ENCODE measurements at regions not wholly inside any gene's neighbourhood (a gene's known extent, or its start where the extent isn't known, plus 50 kb on each side); places are given as distances from the start of the nearest gene placed in this dataset.

- no peak for TF ChIP-seq REST (IDR thresholded peaks at IDR 0.05; ENCODE audit: low read depth, low read length)
- TF ChIP-seq CEBPB (IDR thresholded peaks at IDR 0.05; ENCODE audit: borderline replicate concordance in 1 of 2, low read depth in 2 of 2, low read length in 2 of 2) = no peak
- no peak for TF ChIP-seq IRF4 (IDR thresholded peaks at IDR 0.05; ENCODE audit: low read depth, low read length)
These were observed 256.4 kb downstream of the GATA3 start (continued) for GRCh38 chr10:8310930-8311329.

- BruUV-seq (replicated peaks) = no TSS peak
- POLR2A ChIA-PET = no interaction called here
- ATAC-seq = no peak
These were observed 257.1 kb downstream of the GATA3 start for GRCh38 chr10:8311526-8312070.

More at GRCh38 chr10:8311526-8312070, 257.1 kb downstream of the GATA3 start:
- DNase-seq (ENCODE audit: low read depth, low spot score) (no peak), FAIRE-seq (no peak)
- Histone ChIP-seq H3K9ac (ENCODE audit: control insufficient read depth, insufficient read depth, low read length) (no peak overlapping the region), H3K9me3 (replicated peaks; ENCODE audit: control insufficient read depth, insufficient read depth, low read length) (no peaks in the 10 kb centered on the region), H3K36me3 (ENCODE audit: control insufficient read depth in 2 of 2, insufficient read depth in 2 of 2, low read length in 1 of 2) (no peaks in the 10 kb centered on the region), H2AFZ (ENCODE audit: control insufficient read depth, low read depth, low read length) (no peak overlapping the region), H3K4me3 (no peak overlapping the region), H3K4me1 (ENCODE audit: control insufficient read depth, insufficient read depth, low read length) (no peaks in the 10 kb centered on the region), H3K79me2 (ENCODE audit: control insufficient read depth, insufficient read depth, low read length) (no peaks in the 10 kb centered on the region), H3K4me2 (ENCODE audit: control insufficient read depth, insufficient read depth) (no peak overlapping the region), H3K27me3 (replicated peaks in 1 of 2; ENCODE audit: control insufficient read depth in 2 of 2, insufficient read depth in 2 of 2, low read length in 1 of 2) (no peaks in the 10 kb centered on the region), H4K20me1 (ENCODE audit: control insufficient read depth, insufficient read depth) (no peaks in the 10 kb centered on the region), H3K27ac (ENCODE audit: control insufficient read depth, insufficient read depth) (no peak overlapping the region)
- 0% methylated on average over 2 of the region's 2 CpGs for WGBS (ENCODE audit: insufficient coverage, insufficient replicate concordance, low lambda C conversion rate, missing lambda C conversion rate)
- in situ Hi-C loops (cut with MboI) = no loop called here
- ChIA-PET SMC1A (ENCODE audit: uncharacterized antibody, unreplicated experiment) (no interaction called here), CTCF (no interaction called here), RAD21 (ENCODE audit: unreplicated experiment) (no interaction called here)
- intact Hi-C loops (cut with micrococcal nuclease; ENCODE audit: unreplicated experiment) = no loop called here
- TF ChIP-seq ZBTB4 (CRISPR knock-in tag; IDR thresholded peaks at IDR 0.05) = no peak
- no peak for TF ChIP-seq JUND (IDR thresholded peaks at IDR 0.05; ENCODE audit: low read depth, low read length)
- TF ChIP-seq MTA2 (IDR thresholded peaks at IDR 0.05; ENCODE audit: low read depth) = no peak
- no peak for TF ChIP-seq CHD4 (IDR thresholded peaks at IDR 0.05)
- no peak for TF ChIP-seq FOXK2 (IDR thresholded peaks at IDR 0.05)
- TF ChIP-seq CEBPB (IDR thresholded peaks at IDR 0.05; ENCODE audit: borderline replicate concordance in 1 of 2, low read depth in 2 of 2, low read length in 2 of 2) = no peak
- TF ChIP-seq BRCA1 (IDR thresholded peaks at IDR 0.05; ENCODE audit: low read depth, low read length) = no peak
- no peak for TF ChIP-seq KAT2A (conservative IDR thresholded peaks at IDR 0.05; ENCODE audit: control insufficient read depth, low read depth, low read length)
- TF ChIP-seq HDAC6 (IDR thresholded peaks at IDR 0.05; ENCODE audit: unreplicated experiment) = no peak
- TF ChIP-seq NFYA (IDR thresholded peaks at IDR 0.05; ENCODE audit: borderline replicate concordance, low read depth, low read length) = no peak
- TF ChIP-seq SRF (IDR thresholded peaks at IDR 0.05; ENCODE audit: low read depth in 2 of 2, low read length in 2 of 2) = no peak
- no peak for TF ChIP-seq NR2F1 (conservative IDR thresholded peaks at IDR 0.05)
